K562 (cell line): ENCODE measurements at regions not wholly inside any gene's neighbourhood (a gene's known extent, or its start where the extent isn't known, plus 50 kb on each side); places are given as distances from the start of the nearest gene placed in this dataset.

ENCODE experiments used
- ATAC-seq: fragments of 200-7000 bp; cut with Tn5 transposase; 3 replicates; pipeline ENCODE4 v1.9.1; 2020; ENCODE audit warnings: moderate library complexity
- BruUV-seq: library from RNA; stranded (reverse); fragments of 400-500 nt; replicated peaks from 2 replicates; lab custom pipeline; 2021; lab: Mats Ljungman, UMichigan
- CTCF ChIA-PET: fragments of 300-600 bp; formaldehyde crosslinking; extraction: SDS; loops from one replicate; lab custom pipeline; 2021; ENCODE audit warnings: low intra/inter-chr PET ratio; lab: Yijun Ruan, JAX
- POLR2A ChIA-PET: fragments of 300-600, 350-650 bp; sonication (Branson Sonifier 250); formaldehyde crosslinking; extraction: SDS; loops from one replicate; lab custom pipeline; 2021; ENCODE audit warnings: antibody characterized with exemption, inconsistent platforms; lab: Yijun Ruan, JAX
- DNase-seq, 4 experiments: peaks; one replicate each; pipeline versions ENCODE4 v3.0.0 to v3.0.0-alpha.2; 2011 to 2018; ENCODE audit warnings: low spot score in 3 of 4, mixed read lengths in 3 of 4; ENCODE audit errors: extremely low read depth in 1 of 4
- FAIRE-seq: peaks from 2 replicates; lab custom pipeline; 2011; peaks lifted over from hg19 to GRCh38; lab: Jason Lieb, UNC
- H2AFZ ChIP-seq: 2 replicates; pipeline ENCODE4 v1.6.0; 2011; ENCODE audit warnings: low read depth, low read length, control low read depth, inconsistent platforms
- H3K27ac ChIP-seq: fragments of 200-600 bp; 3 replicates; pipeline ENCODE4 v1.8.0; 2011; ENCODE audit warnings: low read depth, mild to moderate bottlenecking, control low read depth, inconsistent platforms, low read length, moderate library complexity, mixed read lengths; ENCODE audit errors: extremely low read depth
- H3K27me3 ChIP-seq, 2 experiments: fragments of 300-600 bp in 1 of 2; 2 replicates in 1 of 2; 3 replicates in 1 of 2; pipeline versions ENCODE4 v1.6.0 to v1.8.0; 2011; ENCODE audit warnings: inconsistent platforms in 2 of 2, low read length in 2 of 2, mild to moderate bottlenecking in 1 of 2, mixed read lengths in 1 of 2, moderate library complexity in 1 of 2; ENCODE audit not compliant: control insufficient read depth in 2 of 2, insufficient read depth in 2 of 2
- H3K36me3 ChIP-seq: fragments of 300-600 bp; 3 replicates; pipeline ENCODE4 v1.8.0; 2011; ENCODE audit warnings: mild to moderate bottlenecking, low read length, inconsistent platforms; ENCODE audit not compliant: control insufficient read depth, insufficient read depth
- H3K4me1 ChIP-seq, 2 experiments: fragments of 200-600 bp in 1 of 2; replicated peaks in 1 of 2; 2 replicates in 1 of 2; 3 replicates in 1 of 2; pipeline versions ENCODE4 v1.5.1 to v1.8.0; 2011; ENCODE audit warnings: inconsistent platforms in 2 of 2, low read length in 2 of 2, mild to moderate bottlenecking in 1 of 2, mixed read lengths in 1 of 2, moderate library complexity in 1 of 2; ENCODE audit not compliant: control insufficient read depth in 2 of 2, insufficient read depth in 2 of 2
- H3K4me2 ChIP-seq: 2 replicates; pipeline ENCODE4 v1.6.1; 2011; ENCODE audit warnings: low read length, control low read depth, inconsistent platforms, mixed read lengths; ENCODE audit not compliant: insufficient read depth
- H3K4me3 ChIP-seq: fragments of 200-600 bp; sonication (generic), shearing (Covaris generic); 2 replicates; pipeline ENCODE4 v1.5.1; 2016; ENCODE audit warnings: control low read depth, inconsistent platforms
- H3K79me2 ChIP-seq: fragments of 200-600 bp; 3 replicates; pipeline ENCODE4 v1.8.0; 2011; ENCODE audit warnings: low read length, inconsistent platforms; ENCODE audit not compliant: control insufficient read depth, insufficient read depth
- H3K9ac ChIP-seq, 2 experiments: 2 replicates each; pipeline versions ENCODE4 v1.6.0 to v1.6.1; 2011; ENCODE audit warnings: low read depth in 2 of 2, low read length in 2 of 2, control low read depth in 1 of 2, inconsistent platforms in 1 of 2, mild to moderate bottlenecking in 1 of 2, mixed read lengths in 1 of 2; ENCODE audit not compliant: insufficient read depth in 1 of 2
- H3K9me1 ChIP-seq: one replicate; pipeline ENCODE4 v1.6.0; 2011; ENCODE audit warnings: inconsistent platforms, mild to moderate bottlenecking, low read length, moderate library complexity; ENCODE audit not compliant: control insufficient read depth, insufficient read depth
- H3K9me3 ChIP-seq: replicated peaks from 2 replicates; pipeline ENCODE4 v1.5.1; 2011; ENCODE audit warnings: low read depth, low read length, inconsistent platforms; ENCODE audit not compliant: control insufficient read depth, insufficient read depth
- H4K20me1 ChIP-seq: replicated peaks from 2 replicates; pipeline ENCODE4 v1.6.1; 2011; ENCODE audit warnings: low read length, inconsistent platforms, mixed read lengths; ENCODE audit not compliant: control insufficient read depth, insufficient read depth
- ILK ChIP-seq: fragments of 450-650 bp; IDR thresholded peaks from 2 replicates; pipeline ENCODE4 v1.6.1; 2016; ENCODE audit warnings: missing genetic modification characterization, low read depth, mild to moderate bottlenecking, missing compliant biosample characterization, moderate library complexity, borderline replicate concordance
- MGA ChIP-seq: fragments of 450-650 bp; IDR thresholded peaks from 2 replicates; pipeline ENCODE4 v1.6.1; 2016; ENCODE audit warnings: mild to moderate bottlenecking, moderate library complexity
- MYBL2 ChIP-seq, 2 experiments: fragments of 450-650 bp in 1 of 2; sonication (generic) in 1 of 2; formaldehyde crosslinking in 1 of 2; IDR thresholded peaks; 2 replicates each; pipeline versions ENCODE4 v1.6.1 to v1.8.1; 2017 to 2022; ENCODE audit warnings: borderline replicate concordance in 1 of 2, inconsistent platforms in 1 of 2, low read depth in 1 of 2, mild to moderate bottlenecking in 1 of 2, missing genetic modification reagents in 1 of 2, moderate library complexity in 1 of 2
- ZBTB5 ChIP-seq: fragments of 450-650 bp; IDR thresholded peaks from 2 replicates; pipeline ENCODE4 v1.6.1; 2017; ENCODE audit warnings: antibody characterized with exemption
- ZNF175 ChIP-seq: fragments of 200-800 bp; sonication (Bioruptor generic); IDR thresholded peaks from 2 replicates; pipeline ENCODE4 v1.6.1; 2016; ENCODE audit warnings: low read depth, mild to moderate bottlenecking, missing genetic modification characterization, missing compliant biosample characterization
- whole genome bisulfite sequencing: fragments of 100-300 bp; shearing (Covaris generic); methylation state at CpG from one replicate; pipeline ENCODE4 v1.1.6; 2016; ENCODE audit warnings: low coverage, mixed read lengths; ENCODE audit not compliant: insufficient coverage; ENCODE audit errors: missing lambda C conversion rate; 5-methylcytosine and 5-hydroxymethylcytosine counted together
- in situ Hi-C: fragments of 300-500 bp; cut with MboI; formaldehyde crosslinking; loops from 4 replicates; pipeline ENCODE4 v1.15.0; 2018; ENCODE audit warnings: inconsistent platforms, mixed read lengths
- intact Hi-C: fragments of 100-400 bp; cut with micrococcal nuclease; formaldehyde crosslinking; loops from 2 replicates; pipeline ENCODE4 v1.14.2; 2022

- CTCF ChIA-PET = no interaction called here
- intact Hi-C loops = no loop called here
- TF ChIP-seq ILK (no peak), MYBL2 (IDR thresholded peaks at IDR 0.05; ENCODE audit: low read depth) (no peak), MYBL2 (CRISPR knock-in tag; IDR thresholded peaks at IDR 0.05; ENCODE audit: borderline replicate concordance) (no peak), ZBTB5 (no peak), ZNF175 (no peak), MGA (no peak)
Measured at GRCh38 chr5:68049053-68049713, 166.4 kb upstream of the PIK3R1 start.

More at GRCh38 chr5:68049053-68049713, 166.4 kb upstream of the PIK3R1 start:
- Histone ChIP-seq H3K9ac (no peak overlapping the region), H4K20me1 (no peaks in the 10 kb centered on the region), H3K4me3 (no peak overlapping the region), H3K9me1 (no peaks in the 10 kb centered on the region), H3K4me1 (no peaks in the 10 kb centered on the region), H2AFZ (no peak overlapping the region), H3K9me3 (no peaks in the 10 kb centered on the region), H3K27me3 (no peaks in the 10 kb centered on the region), H3K79me2 (no peaks in the 10 kb centered on the region), H3K4me2 (no peak overlapping the region), H3K36me3 (no peaks in the 10 kb centered on the region), H3K27ac (no peak overlapping the region)
- WGBS = under 1% methylated on average over 8 of the region's 8 CpGs
- no peak for DNase-seq
- no peak for ATAC-seq
- in situ Hi-C loops = no loop called here
- POLR2A ChIA-PET = no interaction called here
- FAIRE-seq = no peak
- no TSS peak for BruUV-seq
